ENCODE measurements at regions not wholly inside any gene's neighbourhood (a gene's known extent, or its start where the extent isn't known, plus 50 kb on each side); places are given as distances from the start of the nearest gene placed in this dataset.

- Mint-ChIP-seq H3K4me3 (no peak overlapping the region), H3K4me1 (no peaks in the 10 kb centered on the region)
These were observed 350.7 kb upstream of the MYT1L start for GRCh38 chr2:2681711-2682251.

GRCh38 chr2:2681085-2681484 lies 350.0 kb upstream of the MYT1L start:
- Mint-ChIP-seq H3K36me3 (ENCODE audit: low read depth) (no peaks in the 10 kb centered on the region), H3K9me3 (no peaks in the 10 kb centered on the region), H3K27me3 (ENCODE audit: insufficient read depth) (no peaks in the 10 kb centered on the region), H3K4me1 (no peaks in the 10 kb centered on the region), H3K27ac (no peak overlapping the region), H3K4me3 (no peak overlapping the region)
- no peaks in the 10 kb centered on the region for H3K9me3 ChIP-seq (ENCODE audit: control insufficient read depth, low read length)
- DNase-seq = no peak
- no peak overlapping the region for H3K4me3 ChIP-seq (ENCODE audit: low read length)
- no peak overlapping the region for H3K27ac ChIP-seq (ENCODE audit: low read depth, low read length)
- no peak overlapping the region for H3K9ac ChIP-seq (ENCODE audit: extremely low read depth, low read length, poor library complexity, severe bottlenecking)
- no peak for TF ChIP-seq CTCF (conservative IDR thresholded peaks at IDR 0.05)
- H3K36me3 ChIP-seq (ENCODE audit: control insufficient read depth, insufficient read depth, low read length) = no peaks in the 10 kb centered on the region
- H3K4me1 ChIP-seq (ENCODE audit: control insufficient read depth, insufficient read depth, low read length) = no peaks in the 10 kb centered on the region
- WGBS, 2 experiments (ENCODE audit: insufficient coverage in 1 of 2, insufficient read length in 1 of 2) = 89% methylated on average over 4 of the region's 4 CpGs; no CpG with 5 or more reads in 1 of the 2 experiments
- no peaks in the 10 kb centered on the region for H3K27me3 ChIP-seq (ENCODE audit: control insufficient read depth, insufficient read depth, low read length, poor library complexity, severe bottlenecking)

More at GRCh38 chr2:2681711-2682251, 350.7 kb upstream of the MYT1L start:
- H3K27me3 ChIP-seq (ENCODE audit: control insufficient read depth, insufficient read depth, low read length, poor library complexity, severe bottlenecking) = no peaks in the 10 kb centered on the region
- no peak overlapping the region for H3K27ac ChIP-seq (ENCODE audit: low read depth, low read length)
- H3K4me1 ChIP-seq (ENCODE audit: control insufficient read depth, insufficient read depth, low read length) = no peaks in the 10 kb centered on the region
- WGBS, 2 experiments (ENCODE audit: insufficient coverage in 1 of 2, insufficient read length in 1 of 2) = 90 to 92% methylated on average over 10 to 16 of the region's 16 CpGs
- H3K27ac Mint-ChIP-seq = no peak overlapping the region
- H3K27me3 Mint-ChIP-seq (ENCODE audit: insufficient read depth) = no peaks in the 10 kb centered on the region
- H3K4me3 ChIP-seq (ENCODE audit: low read length) = no peak overlapping the region
- TF ChIP-seq CTCF (conservative IDR thresholded peaks at IDR 0.05) = no peak
- no peaks in the 10 kb centered on the region for H3K36me3 Mint-ChIP-seq (ENCODE audit: low read depth)
- H3K9ac ChIP-seq (ENCODE audit: extremely low read depth, low read length, poor library complexity, severe bottlenecking) = no peak overlapping the region
- H3K36me3 ChIP-seq (ENCODE audit: control insufficient read depth, insufficient read depth, low read length) = no peaks in the 10 kb centered on the region
- H3K9me3 Mint-ChIP-seq = no peaks in the 10 kb centered on the region
- no peaks in the 10 kb centered on the region for H3K9me3 ChIP-seq (ENCODE audit: control insufficient read depth, low read length)
- DNase-seq = no peak

GRCh38 chr2:2674831-2675230 lies 343.8 kb upstream of the MYT1L start:
- H3K36me3 Mint-ChIP-seq (ENCODE audit: low read depth) = no peaks in the 10 kb centered on the region
- Histone ChIP-seq H3K9me3 (ENCODE audit: control insufficient read depth, low read length) (no peaks in the 10 kb centered on the region), H3K27me3 (ENCODE audit: control insufficient read depth, insufficient read depth, low read length, poor library complexity, severe bottlenecking) (no peaks in the 10 kb centered on the region), H3K27ac (ENCODE audit: low read depth, low read length) (no peak overlapping the region), H3K9ac (ENCODE audit: extremely low read depth, low read length, poor library complexity, severe bottlenecking) (no peak overlapping the region), H3K4me3 (ENCODE audit: low read length) (no peak overlapping the region), H3K36me3 (ENCODE audit: control insufficient read depth, insufficient read depth, low read length) (no peaks in the 10 kb centered on the region), H3K4me1 (ENCODE audit: control insufficient read depth, insufficient read depth, low read length) (no peaks in the 10 kb centered on the region)
- no peak overlapping the region for H3K27ac Mint-ChIP-seq
- no peak for TF ChIP-seq CTCF (conservative IDR thresholded peaks at IDR 0.05)
- no peak for DNase-seq
- no peaks in the 10 kb centered on the region for H3K27me3 Mint-ChIP-seq (ENCODE audit: insufficient read depth)
- no peak overlapping the region for H3K4me3 Mint-ChIP-seq
- no peaks in the 10 kb centered on the region for H3K4me1 Mint-ChIP-seq
- no peaks in the 10 kb centered on the region for H3K9me3 Mint-ChIP-seq
- 95% methylated on average over 4 to 5 of the region's 6 CpGs for WGBS, 2 experiments (ENCODE audit: insufficient coverage in 1 of 2, insufficient read length in 1 of 2)
